ENCODE measurements at regions not wholly inside any gene's neighbourhood (a gene's known extent, or its start where the extent isn't known, plus 50 kb on each side); places are given as distances from the start of the nearest gene placed in this dataset.

DNA sequence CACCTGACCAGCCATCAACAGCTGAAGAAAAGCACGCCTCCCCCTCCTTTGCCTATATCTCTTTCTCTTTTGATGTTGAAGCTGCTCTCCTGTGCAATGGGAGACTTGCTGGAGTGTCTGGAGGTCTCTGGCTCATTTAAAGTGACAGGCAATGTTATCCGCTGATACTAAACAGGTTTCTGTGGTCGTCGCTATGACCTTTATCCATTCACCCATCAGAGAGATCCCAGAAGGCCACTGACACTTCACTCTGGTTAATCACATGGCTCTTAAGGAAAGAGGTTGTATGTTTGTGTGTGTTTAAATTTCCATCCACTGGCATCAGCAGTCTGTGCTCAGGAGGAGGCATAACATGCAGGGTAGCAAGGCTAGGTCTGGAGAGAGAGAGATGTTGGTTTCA is 277.3 kb downstream of the MTX2 start:
- DNase-seq: no peak

DNA sequence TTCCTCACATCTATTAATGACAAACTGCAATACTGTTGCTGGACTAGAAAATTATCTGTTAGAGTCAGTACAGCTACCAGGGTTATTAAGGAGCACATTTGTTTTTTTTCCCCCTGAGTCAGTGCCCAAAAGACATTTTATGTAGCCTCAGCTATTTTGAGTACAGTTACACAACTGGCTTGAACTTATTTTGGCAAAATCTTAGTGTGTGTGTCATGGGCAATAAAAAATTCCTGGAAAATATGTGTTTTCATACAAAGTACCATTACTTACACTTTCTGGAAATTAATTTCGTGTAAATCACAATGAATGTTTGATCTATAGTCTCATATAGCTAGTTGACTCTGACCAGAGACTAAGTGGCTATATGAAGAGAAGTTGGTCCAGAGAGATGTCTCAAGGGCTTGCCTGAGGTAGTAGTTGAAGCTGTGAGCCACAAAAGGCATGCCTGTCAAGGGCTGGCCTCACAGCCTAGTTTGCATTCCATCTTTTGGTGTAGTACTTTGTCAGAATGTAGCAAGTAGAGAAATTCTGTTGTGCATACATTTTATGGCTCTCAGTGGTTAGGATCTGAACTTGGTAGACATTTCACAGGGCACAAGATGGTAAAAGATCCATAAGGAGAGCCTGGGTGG is 283.4 kb downstream of the MTX2 start:
- no peak for DNase-seq

DNA sequence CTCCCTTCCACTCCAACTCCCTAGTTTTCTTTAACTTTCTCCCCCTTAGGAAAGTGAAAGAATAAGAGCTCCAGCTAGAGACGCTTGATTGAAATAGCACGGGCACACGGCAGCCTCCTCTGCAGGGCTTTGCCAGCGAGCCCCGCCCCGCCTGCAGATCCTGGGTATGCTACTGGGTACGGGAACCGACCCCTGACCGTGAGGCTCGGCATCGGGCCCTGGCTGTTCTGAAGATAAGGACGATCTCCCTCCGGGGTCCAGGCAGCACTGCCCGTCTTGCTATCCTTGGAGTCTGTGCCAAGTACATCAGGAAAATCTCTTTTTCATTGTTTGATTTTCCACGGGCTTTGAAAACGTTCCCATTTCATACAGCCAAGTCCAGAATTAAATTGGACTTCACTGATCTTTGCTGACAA is 284.5 kb downstream of the MTX2 start:
- no peak for DNase-seq

DNA sequence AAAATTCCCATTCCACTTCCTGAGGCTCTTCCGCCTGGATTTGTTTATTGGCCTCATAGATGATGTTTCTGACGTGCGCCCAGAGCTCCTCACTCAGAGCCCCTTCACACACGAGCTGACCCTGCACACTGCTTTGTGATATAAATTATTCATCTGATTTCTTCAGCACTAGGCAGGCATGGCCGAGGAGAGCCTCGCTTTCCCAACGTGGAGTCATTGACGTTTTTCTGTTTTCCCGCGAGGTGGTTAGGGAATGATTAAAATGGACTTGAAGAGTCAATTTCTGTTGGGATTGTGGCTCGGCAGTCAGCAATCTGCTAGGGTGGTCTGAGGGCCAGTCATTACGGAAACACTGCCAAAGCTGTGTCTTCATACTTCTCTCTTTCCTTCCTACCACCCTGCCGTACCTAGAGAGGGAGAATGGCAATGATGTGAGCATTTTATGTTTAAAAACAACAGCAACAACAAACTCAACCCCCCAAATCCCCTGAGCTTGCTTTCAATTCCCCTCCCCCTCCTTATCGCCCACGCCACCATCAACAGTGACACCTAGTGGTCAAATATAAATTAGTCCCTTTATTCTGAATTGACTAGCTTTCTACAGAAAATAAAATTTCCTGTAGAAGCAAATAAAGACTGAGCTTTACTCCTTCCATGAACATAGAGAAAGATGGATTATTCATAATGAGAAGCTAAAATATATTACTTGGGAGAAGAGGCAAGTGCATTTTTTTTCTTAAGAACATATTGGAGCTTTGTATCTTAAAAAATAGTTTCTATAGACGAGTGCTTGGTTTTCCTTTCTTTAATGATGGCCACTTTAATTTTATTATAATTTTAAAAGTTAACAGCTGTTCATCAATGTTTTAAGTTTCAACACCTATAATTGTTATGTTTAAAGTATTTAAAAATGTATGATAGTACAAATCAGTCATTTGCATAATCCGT is 285.1 kb downstream of the MTX2 start:
- peak; percentile 13 for DNase-seq

DNA sequence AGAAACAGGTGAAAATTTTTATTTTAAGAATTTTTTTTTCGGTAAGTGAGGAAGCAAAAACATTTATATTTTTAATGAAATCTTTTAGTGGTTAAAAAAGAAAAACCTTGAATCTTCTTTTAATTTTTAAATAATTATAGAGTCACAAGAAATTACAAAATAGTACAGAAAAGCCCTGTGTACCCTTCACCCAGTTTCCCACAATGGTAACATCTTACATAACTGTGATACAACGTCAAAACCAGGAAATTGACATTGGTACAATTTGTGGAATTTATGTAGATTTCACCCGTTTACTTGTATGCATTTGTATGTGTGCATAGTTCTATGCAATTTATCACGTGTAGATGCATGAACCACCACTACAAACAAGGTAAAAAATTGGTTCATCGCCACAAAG is 285.9 kb downstream of the MTX2 start:
- DNase-seq: no peak

DNA sequence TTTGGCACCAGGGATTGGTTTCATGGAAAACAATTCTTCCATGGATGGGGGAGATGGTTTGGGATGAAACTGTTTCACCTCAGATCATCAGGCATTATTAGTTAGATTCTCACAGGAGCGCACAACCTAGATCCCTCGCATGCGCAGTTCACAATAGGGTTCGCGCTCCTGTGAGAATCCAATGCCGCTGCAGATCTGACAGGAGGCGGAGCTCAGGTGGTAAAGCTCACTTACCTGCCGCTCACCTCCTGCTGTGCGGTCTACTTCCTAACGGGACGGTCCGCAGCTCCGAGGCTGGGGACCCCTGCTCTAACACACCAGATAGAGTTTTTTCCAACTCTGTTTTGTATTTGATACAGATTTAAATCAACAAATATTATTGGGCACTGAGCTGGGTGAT is 286.5 kb downstream of the MTX2 start:
- no peak for DNase-seq

DNA sequence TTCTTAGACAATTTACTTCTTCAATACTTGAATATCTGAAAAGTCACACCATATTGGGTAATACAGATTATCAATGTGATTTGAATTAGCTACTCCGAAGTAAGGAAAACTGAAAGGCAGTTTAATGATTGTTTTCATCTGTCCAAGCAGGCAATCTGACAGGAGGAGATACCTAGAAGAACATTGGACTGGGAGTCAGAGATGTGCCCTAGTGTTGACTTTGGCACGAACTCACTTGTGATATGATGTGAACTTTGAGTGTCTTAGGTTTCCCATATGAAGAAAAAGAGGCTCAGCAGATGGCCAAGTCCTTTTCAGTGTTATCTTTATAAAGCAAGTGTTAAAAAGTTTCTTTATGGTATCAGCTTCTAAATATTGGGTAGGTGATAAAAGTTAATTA is 287.1 kb downstream of the MTX2 start:
- DNase-seq: no peak

DNA sequence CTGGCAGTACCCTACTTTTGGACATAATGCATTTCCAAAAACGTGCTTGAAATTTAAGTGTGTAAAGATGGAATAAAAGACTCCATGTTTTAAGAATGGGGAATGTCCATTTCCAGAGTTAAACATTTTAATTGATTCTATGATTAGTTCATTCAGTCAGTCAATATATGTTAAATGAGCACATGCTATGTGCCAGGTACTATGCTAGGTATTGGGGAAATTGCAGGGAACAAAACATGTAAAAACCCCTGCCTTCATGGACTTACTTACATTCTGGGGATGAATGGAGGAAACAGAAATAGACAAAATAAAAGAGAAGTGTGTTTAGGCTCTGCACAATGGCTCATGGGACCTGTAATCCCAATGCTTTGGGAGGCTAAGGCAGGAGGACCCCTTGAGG is 288.6 kb downstream of the MTX2 start:
- no peak for DNase-seq

DNA sequence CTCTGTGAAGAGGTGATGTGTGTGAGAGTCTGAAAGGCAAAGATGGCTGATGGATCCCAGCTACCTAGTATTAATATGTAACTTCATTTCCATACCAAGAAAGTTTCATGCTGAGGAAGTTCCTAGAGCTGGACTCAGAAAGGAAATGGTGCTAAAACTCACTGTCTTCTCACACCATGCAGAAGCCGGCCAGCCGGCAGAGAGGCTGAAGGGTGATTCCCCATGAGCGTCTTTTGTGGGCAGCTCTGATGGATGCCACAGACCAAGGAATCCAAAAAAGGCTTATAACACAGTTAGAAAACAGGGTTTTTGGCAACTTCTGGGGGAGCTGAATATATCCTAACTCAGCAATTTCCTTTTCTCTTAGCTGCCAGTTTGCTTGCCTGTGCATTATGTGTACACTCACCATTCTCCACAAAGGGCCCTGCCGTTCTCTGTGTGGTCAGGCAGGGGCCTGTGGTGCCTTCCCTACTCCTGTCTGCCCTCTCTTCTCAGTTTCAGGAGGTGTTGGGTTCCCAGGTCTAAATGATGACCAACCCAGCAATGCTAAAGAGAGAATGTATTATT is 289.4 kb downstream of the MTX2 start:
- no peak for DNase-seq

DNA sequence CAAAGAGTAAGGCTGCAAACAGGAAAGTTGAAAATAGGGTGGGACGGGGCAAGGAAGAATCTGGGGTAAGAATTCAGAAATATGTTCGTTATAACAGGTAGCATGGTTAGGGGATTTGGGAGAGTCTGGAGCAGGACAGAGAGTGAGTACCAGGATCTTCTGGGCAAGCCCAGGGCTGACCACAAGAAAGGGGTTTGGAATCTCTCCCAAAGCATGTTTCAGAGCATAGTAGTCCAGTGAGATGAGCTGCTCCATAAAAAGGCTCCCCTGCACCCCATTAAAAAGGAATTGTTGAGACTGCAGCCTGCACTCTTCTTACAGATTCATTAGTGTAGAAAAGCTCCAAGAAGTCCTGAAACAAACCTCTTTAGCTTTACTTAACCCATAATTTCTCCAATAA is 291.1 kb downstream of the MTX2 start:
- no peak for DNase-seq

DNA sequence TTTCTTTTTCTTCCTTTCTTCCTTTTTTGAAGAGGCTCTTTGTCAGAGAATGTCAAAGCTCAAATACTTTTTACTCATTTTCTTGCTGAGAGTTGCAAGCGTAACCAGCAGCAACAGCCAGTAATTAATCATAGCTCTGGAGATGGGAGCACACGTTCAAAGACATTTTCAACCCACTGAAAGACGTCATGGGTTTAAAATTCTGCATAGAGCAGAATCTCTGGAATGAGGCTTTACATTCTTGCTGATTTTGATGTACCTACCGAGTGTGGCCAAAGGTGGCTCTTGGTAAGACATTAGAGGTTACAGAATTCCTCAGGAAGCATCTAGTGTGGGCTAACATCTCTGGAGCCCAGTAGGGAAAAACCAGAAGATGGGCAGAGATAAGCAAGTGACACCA is 292.5 kb downstream of the MTX2 start:
- no peak for DNase-seq

DNA sequence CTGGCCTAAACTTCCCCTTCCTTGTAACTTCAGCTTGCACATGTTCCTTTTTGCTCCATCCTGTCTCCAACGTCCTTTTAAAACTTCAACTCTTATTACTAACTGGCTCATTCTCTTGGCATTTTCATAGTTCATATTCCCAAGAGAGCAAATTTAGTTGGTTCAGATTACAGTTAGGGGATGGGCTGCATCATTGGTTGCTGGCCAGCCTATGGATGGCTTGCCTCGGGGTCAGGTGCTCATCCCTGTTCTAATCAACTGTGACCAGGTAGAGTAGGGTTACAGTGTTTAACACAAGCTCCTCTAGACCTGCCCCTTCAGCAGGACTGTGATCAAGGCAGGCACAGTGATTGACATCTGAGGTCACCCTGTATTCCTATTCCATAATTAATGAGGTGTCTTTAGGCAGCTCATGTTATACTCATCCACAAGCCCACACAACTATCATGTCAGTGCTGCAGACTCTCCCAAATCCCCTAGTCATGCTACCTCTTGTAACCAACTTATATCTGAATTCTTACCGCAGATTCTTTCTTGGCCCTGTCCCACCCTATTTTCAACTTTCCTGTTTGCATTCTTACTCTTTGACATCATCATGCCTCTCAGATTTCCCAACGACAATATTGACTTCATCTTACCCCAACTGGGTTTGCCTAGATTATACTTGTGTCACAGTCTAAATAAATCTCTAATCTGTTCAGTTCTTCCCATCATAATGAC is 293.3 kb downstream of the MTX2 start:
- no peak for DNase-seq

DNA sequence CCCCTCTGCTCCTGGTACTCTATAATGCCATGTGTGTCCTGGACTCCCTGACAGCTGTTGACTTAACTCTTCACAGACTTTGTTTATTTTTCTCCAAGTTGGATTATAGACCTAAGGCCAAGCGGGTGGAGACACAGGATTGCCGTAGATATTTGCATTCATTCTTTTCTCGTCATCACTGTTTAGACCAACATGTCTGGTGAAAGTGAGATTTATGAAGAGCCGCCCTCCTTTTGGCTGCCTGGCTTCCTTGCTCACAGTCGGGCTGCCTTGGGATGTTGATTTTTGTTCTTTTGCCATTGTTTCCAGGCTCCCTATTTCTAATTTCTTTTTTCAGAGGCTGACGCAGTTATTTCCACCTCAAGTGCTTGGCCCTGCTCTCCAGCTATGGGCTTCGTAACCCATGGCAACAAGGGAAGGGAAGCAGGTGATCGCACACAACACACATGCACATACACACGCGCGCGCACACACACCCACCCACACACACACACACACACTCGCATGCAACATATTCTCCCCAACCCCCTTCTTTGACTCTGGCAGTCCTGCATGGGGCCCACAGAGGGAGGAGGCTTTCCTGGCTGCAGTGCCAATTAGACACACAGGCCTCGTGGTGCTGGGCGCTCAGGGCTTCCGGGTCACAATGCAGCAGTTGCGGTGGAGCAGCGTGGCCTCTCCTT is 296.5 kb downstream of the MTX2 start:
- no peak for DNase-seq

DNA sequence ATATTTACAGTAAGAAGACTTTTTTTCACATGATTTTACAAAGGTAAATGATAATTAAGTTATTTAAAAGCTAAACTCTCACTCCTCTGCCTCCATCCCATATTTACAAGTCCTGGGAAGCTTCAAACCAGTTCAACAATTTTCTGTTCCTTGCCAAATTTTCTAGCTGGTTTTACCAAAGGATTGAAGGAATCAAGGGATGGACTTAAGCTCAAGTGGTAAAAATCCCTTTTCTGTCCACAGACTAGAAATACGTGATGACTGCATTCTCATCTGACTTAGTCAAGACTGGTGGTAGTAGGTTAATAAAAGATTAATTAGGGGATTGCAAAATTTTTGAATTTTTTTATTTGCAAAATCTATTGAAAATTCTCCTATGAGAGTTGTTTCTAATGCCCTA is 297.3 kb downstream of the MTX2 start:
- DNase-seq: no peak

DNA sequence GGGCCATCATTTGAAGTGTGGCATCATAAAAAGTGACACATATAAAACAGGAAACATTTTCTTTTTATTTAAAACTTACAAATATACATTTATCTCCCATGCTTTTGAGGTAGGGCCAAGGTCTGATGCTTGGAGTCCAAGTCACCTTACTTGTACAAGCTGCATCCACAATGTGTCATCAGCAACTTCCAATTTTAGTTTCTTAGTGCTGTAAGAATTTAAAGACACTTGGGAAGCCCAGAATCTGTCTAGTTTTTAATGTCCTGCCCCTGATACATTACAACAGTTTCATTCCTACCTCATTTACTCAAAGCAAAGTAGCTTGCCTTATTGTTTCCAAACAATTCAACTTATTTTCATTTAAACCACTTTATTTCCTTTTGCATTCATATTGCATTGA is 297.7 kb downstream of the MTX2 start:
- no peak for DNase-seq

DNA sequence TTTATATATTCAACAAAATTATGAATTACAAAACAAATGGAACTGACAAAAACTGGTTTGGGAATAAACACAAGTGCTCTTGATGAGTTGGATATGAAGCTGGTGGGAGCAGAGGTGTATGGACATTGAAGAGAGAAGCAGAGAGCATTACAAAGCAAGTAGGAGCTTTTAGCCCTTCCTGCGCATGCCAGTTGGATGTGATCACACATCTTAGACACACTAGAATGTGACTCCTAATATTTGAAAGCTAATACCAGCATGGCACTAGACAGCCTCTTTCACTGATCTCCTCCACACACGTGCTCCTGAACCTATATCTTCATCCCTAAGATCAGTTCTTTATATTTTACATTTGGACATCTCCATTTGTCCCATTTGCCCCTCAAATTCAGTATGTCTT is 298.1 kb downstream of the MTX2 start:
- DNase-seq: no peak

DNA sequence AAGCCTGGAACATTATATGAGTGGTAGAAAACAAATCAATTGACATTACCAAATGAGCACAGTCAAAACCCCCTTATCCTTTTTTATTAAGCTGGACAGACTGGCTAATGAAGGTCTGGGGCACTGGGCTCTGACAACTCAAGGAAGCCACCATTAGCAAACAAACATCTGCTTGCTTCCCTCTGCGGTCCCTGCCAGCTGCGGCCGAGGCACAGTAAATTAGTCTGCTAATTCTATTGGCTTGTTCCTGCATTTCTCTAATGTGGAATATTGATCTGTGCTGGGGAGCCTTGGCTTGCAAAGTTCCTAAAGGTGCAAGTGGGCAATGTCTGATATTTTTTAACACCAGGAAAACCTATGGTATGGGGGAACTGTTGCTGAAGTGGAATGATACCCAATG is 300.3 kb downstream of the MTX2 start:
- no peak for DNase-seq

DNA sequence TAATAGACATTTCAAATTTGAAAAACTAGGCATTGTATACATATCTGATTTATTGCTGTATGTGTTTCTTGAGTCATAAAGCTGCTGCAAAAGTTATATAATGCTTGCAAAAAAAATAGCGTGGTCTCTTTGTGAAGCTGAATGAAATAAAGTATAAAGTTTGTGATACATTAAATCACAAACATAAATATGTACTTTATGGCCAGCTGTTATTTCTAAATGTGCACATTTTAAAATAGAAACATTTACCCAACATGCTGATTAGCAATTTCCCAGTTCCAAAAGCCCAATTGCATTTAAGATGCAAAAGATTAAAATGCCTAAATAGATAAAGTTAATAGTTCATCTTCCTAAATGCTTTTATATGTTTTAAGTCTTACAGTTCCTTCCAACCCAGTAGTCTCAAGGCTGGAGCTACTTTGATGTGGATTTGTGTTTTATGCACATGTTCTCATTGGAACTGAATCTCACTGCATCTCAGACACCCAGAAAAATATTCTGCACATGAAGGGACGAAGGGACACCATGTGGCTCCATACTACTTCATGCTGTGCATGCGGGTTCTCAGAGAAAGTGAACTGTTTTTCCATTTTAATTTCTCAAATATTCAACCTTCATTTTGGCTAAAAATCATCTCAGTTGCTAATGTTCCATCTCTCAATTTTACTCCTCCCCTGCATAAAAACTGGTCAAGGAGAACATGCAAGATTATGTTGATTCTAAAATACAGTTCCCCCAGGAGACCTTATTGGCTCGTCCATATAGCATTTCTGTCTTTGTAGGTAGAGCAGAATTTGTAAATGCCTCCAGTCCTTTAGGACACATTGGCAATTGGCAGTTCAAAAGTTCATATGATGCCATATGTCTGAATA is 304.6 kb downstream of the MTX2 start:
- no peak for DNase-seq

DNA sequence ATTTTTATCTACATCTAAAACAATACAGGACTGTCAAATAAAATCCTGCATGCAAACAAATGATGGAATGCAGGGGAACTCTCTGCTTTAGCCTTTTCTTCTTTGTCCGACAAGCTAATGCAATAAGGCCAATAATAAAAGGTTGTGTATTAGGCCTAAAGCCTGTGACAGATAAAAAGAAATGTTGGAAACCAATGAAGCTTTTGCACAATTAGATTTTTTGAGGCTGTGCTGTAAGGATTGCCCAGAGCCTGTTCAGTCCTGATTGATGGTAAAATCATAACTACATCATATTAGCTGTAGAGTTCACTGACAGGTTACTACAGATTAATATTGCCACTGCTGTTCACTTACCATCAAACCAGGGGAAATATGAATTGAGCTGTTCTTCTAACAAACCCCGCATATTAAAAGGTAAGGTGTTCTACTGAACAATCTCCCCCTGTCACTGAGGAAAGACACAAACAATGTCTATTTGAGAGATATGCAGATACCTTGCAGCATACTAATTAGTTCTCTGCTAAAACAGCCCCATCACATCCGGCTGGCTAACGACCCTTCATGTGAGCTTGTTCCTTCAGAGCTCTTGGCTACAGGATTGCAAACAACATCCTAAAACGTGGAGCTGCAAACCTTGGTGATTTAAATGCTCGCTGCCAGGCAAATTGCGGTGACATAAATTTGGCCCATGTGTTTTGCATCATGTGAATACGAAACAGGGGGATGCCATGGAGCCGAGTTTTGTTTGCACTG is 305.4 kb downstream of the MTX2 start:
- DNase-seq: no peak

DNA sequence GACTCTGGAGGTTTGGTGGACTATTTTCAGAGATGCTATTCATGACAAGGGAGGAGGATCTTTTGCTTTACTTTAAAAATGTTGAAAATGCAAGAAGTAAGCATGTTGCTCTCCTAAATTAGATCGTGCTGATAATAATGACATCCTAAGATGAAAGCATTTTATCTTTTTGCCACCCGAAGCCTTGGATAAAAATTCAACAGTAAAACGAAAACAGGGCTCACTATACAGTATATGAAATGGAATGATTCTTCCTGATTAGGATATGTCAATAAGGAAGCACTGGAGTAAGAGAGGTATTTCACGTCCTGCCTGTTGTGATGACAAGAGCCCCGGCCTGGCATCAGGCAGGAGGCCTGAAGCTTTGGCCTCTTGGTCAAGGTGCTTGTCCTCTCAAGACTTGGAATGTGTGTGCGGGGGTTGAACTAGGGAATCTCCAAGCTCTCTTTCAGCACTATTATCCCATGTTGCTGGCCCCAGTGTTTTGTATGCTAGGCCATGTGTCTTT is 306.0 kb downstream of the MTX2 start:
- no peak for DNase-seq

DNA sequence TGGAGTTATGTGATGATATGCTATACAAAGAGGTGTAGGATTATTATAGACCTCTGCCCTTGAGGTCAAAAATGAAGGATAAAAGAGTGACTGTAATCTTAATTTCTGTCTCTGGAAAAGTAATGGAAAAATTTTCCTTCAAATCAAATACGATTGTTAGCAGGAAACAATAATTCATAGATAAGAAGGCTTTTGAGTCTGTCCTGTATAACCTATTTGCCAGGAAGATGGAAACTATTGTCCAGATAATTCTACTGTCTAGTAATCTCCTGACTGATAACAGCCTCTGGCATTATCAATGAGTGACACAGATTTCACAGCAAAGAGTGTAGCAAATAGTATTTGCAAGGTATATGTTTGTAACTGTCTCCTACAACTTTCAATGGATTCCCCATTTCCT is 307.8 kb downstream of the MTX2 start:
- no peak for DNase-seq

Data from GDM1 (cell line).